ENCODE measurements at regions not wholly inside any gene's neighbourhood (a gene's known extent, or its start where the extent isn't known, plus 50 kb on each side); places are given as distances from the start of the nearest gene placed in this dataset.
A peak's percentile ranks its signal among the peaks of the same experiment; 100 is the strongest.

DNA sequence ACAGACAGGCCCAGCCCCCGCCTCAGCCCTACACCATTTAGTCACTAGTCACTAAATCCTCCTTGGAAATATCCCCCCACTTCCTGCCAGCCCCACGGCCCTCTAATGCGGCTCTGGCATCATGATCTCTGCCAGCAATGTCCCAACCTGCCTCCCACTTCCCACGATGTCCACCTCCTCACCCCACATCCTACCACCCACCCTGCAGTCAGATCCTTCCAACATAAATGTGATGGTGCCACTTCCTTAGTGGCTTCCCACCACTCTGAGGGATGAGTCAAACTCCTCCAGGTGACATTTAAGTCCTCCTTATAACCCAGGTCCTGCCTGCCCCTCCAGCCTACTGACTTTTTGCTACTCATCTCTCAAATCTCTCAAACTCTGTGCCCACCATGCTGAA is 167.5 kb downstream of the SHQ1 start:
- no peaks in the 10 kb centered on the region for H3K9me3 ChIP-seq (ENCODE audit: control insufficient read depth, insufficient read depth, low read length)
- H3K27ac ChIP-seq (ENCODE audit: low read length), result no peak overlapping the region
- no peaks in the 10 kb centered on the region for H3K4me1 ChIP-seq (ENCODE audit: control insufficient read depth, insufficient read depth, low read length)
- H3K4me1 Mint-ChIP-seq, result peaks cover 0 to 17% of the 10 kb centered on the region in 2 donors
- H3K9me3 Mint-ChIP-seq, result peaks cover 0 to 2% of the 10 kb centered on the region in 2 donors
- intact Hi-C loops (cut with micrococcal nuclease), result no loop called here
- peak overlapping the region in 1 of 2 donors; percentile 14 for H3K27ac Mint-ChIP-seq
- no peaks in the 10 kb centered on the region for H3K36me3 ChIP-seq (ENCODE audit: control insufficient read depth, insufficient read depth, low read length)
- TF ChIP-seq, protein P1, sequence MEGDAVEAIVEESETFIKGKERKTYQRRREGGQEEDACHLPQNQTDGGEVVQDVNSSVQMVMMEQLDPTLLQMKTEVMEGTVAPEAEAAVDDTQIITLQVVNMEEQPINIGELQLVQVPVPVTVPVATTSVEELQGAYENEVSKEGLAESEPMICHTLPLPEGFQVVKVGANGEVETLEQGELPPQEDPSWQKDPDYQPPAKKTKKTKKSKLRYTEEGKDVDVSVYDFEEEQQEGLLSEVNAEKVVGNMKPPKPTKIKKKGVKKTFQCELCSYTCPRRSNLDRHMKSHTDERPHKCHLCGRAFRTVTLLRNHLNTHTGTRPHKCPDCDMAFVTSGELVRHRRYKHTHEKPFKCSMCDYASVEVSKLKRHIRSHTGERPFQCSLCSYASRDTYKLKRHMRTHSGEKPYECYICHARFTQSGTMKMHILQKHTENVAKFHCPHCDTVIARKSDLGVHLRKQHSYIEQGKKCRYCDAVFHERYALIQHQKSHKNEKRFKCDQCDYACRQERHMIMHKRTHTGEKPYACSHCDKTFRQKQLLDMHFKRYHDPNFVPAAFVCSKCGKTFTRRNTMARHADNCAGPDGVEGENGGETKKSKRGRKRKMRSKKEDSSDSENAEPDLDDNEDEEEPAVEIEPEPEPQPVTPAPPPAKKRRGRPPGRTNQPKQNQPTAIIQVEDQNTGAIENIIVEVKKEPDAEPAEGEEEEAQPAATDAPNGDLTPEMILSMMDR (IDR thresholded peaks at IDR 0.05), result no peak
- H3K36me3 Mint-ChIP-seq, result no peaks in the 10 kb centered on the region
- H3K27me3 ChIP-seq (ENCODE audit: control insufficient read depth, insufficient read depth, low read length), result no peaks in the 10 kb centered on the region
- no peak overlapping the region for H3K4me3 Mint-ChIP-seq
- H3K27me3 Mint-ChIP-seq (ENCODE audit: low read depth in 2 of 2), result peaks cover 0 to 22% of the 10 kb centered on the region in 2 donors
- DNase-seq, result no peak
- no peak for ATAC-seq
- H3K4me3 ChIP-seq (ENCODE audit: low read length), result no peak overlapping the region
- 81% methylated on average over 4 of the region's 4 CpGs for WGBS (ENCODE audit: insufficient coverage)

DNA sequence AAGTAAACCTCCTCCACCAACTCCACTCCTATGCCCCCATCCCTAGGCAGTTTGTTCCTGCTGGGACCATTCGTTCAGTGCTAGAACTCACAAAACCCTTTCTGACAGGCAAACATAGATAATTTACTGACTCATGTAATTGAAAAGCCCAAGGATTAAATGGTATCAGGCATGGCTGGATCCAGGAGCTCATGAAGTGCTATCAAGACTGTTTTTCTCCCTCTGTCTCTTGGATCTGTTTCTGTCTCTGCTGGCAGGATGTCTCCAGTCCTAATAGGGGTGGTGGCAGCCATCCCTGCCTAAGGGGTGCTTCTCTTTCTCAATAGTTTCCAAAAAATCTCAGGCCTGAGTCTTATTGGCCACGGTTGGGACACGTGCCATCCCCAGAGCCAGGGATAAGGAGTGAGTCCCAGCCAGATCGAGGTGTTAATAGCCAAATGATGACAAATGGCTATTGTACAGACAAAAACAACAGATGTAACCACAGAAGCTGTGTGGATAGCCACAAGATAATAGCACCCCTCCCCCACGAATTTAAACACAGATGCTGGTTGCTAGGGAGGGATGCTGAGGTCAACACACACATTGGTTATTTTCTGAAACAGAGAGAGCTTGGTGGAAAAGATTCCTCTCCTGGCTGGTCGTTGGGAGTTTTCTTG is 168.6 kb downstream of the SHQ1 start:
- TF ChIP-seq, protein P1 (IDR thresholded peaks at IDR 0.05), result no peak
- peak in 2 of 3 donors; percentile 15 to 42 for ATAC-seq
- H3K4me3 ChIP-seq (ENCODE audit: low read length), result no peak overlapping the region
- no peak overlapping the region for H3K27ac ChIP-seq (ENCODE audit: low read length)
- H3K4me3 Mint-ChIP-seq, result no peak overlapping the region
- H3K9me3 ChIP-seq (ENCODE audit: control insufficient read depth, insufficient read depth, low read length), result peaks cover 4% of the 10 kb centered on the region
- peaks cover 0 to 2% of the 10 kb centered on the region in 2 donors for H3K9me3 Mint-ChIP-seq
- H3K4me1 Mint-ChIP-seq, result peaks cover 0 to 17% of the 10 kb centered on the region in 2 donors
- H3K4me1 ChIP-seq (ENCODE audit: control insufficient read depth, insufficient read depth, low read length), result no peaks in the 10 kb centered on the region
- H3K36me3 Mint-ChIP-seq, result no peaks in the 10 kb centered on the region
- intact Hi-C loops (cut with micrococcal nuclease), result no loop called here
- H3K27me3 Mint-ChIP-seq (ENCODE audit: low read depth in 2 of 2), result peaks cover 0 to 22% of the 10 kb centered on the region in 2 donors
- no peaks in the 10 kb centered on the region for H3K36me3 ChIP-seq (ENCODE audit: control insufficient read depth, insufficient read depth, low read length)
- H3K27ac Mint-ChIP-seq, result no peak overlapping the region
- DNase-seq, result no peak
- no peaks in the 10 kb centered on the region for H3K27me3 ChIP-seq (ENCODE audit: control insufficient read depth, insufficient read depth, low read length)
- 68% methylated on average over 5 of the region's 6 CpGs for WGBS (ENCODE audit: insufficient coverage)

DNA sequence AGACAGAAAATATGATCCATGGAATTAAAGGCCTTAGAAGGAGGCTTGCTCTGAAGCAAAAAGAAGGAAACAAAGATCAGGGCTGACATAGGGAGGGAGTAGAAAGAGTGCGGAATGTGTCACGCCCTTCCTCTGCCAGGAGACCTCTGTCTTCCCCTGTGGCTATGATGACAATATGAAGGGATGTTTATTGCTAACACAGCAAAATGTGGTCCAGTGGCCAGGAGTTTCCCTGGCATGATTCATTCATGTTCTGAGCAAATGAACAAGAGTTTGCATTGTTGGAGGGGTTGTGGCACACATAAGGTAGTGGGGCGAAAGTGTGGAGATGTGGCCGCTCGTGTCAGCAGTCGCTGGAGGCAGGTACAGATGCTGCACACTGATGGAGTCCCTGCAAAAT is 169.4 kb downstream of the SHQ1 start:
- Histone ChIP-seq H3K36me3 (ENCODE audit: control insufficient read depth, insufficient read depth, low read length) (no peaks in the 10 kb centered on the region), H3K9me3 (ENCODE audit: control insufficient read depth, insufficient read depth, low read length) (peaks cover 4% of the 10 kb centered on the region), H3K4me3 (ENCODE audit: low read length) (no peak overlapping the region), H3K27ac (ENCODE audit: low read length) (no peak overlapping the region), H3K4me1 (ENCODE audit: control insufficient read depth, insufficient read depth, low read length) (no peaks in the 10 kb centered on the region), H3K27me3 (ENCODE audit: control insufficient read depth, insufficient read depth, low read length) (no peaks in the 10 kb centered on the region)
- intact Hi-C loops (cut with micrococcal nuclease), result no loop called here
- Mint-ChIP-seq H3K4me1 (peaks cover 0 to 17% of the 10 kb centered on the region in 2 donors), H3K9me3 (peaks cover 0 to 2% of the 10 kb centered on the region in 2 donors), H3K36me3 (no peaks in the 10 kb centered on the region), H3K27ac (no peak overlapping the region), H3K4me3 (no peak overlapping the region), H3K27me3 (ENCODE audit: low read depth in 2 of 2) (peaks cover 0 to 18% of the 10 kb centered on the region in 2 donors)
- ATAC-seq (no peak), DNase-seq (no peak)
- WGBS (ENCODE audit: insufficient coverage), result 96% methylated on average over 6 of the region's 6 CpGs
- TF ChIP-seq, protein P1 (IDR thresholded peaks at IDR 0.05), result no peak

DNA sequence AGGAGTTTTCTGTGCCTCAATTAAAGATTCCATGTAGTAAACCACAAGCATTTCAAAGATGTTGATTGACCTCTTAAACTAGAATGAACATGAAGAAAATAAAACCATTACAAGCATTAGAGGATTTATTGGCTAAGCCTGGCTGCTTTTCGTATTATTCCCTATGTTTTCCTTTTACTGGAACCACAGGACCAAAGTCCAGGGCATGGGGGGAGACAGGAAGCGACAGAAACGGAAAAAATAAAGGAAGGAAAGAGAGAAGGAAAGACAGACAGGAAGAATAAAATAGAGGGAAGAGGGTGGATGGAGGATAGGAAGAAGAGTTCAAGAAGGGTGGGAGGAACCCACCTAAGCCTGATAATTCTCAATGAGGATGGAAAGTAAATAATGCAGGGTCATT is 169.9 kb downstream of the SHQ1 start:
- TF ChIP-seq, protein P1 (IDR thresholded peaks at IDR 0.05), result no peak
- DNase-seq (no peak), ATAC-seq (no peak)
- peaks cover 0 to 2% of the 10 kb centered on the region in 2 donors for H3K9me3 Mint-ChIP-seq
- no peaks in the 10 kb centered on the region for H3K36me3 Mint-ChIP-seq
- H3K4me3 Mint-ChIP-seq, result no peak overlapping the region
- Histone ChIP-seq H3K27me3 (ENCODE audit: control insufficient read depth, insufficient read depth, low read length) (no peaks in the 10 kb centered on the region), H3K4me1 (ENCODE audit: control insufficient read depth, insufficient read depth, low read length) (no peaks in the 10 kb centered on the region), H3K36me3 (ENCODE audit: control insufficient read depth, insufficient read depth, low read length) (no peaks in the 10 kb centered on the region), H3K4me3 (ENCODE audit: low read length) (no peak overlapping the region), H3K27ac (ENCODE audit: low read length) (no peak overlapping the region), H3K9me3 (ENCODE audit: control insufficient read depth, insufficient read depth, low read length) (peaks cover 4% of the 10 kb centered on the region)
- H3K4me1 Mint-ChIP-seq, result peaks cover 0 to 17% of the 10 kb centered on the region in 2 donors
- peaks cover 0 to 18% of the 10 kb centered on the region in 2 donors for H3K27me3 Mint-ChIP-seq (ENCODE audit: low read depth in 2 of 2)
- WGBS (ENCODE audit: insufficient coverage), result 90% methylated on average over 3 of the region's 3 CpGs
- intact Hi-C loops (cut with micrococcal nuclease), result no loop called here
- no peak overlapping the region for H3K27ac Mint-ChIP-seq
